Hepatocyte (in vitro differentiated cells): ENCODE measurements at regions not wholly inside any gene's neighbourhood (a gene's known extent, or its start where the extent isn't known, plus 50 kb on each side); places are given as distances from the start of the nearest gene placed in this dataset.

ENCODE experiments used
- DNase-seq: peaks from one replicate; pipeline ENCODE4 v3.0.0-alpha.2; 2016; ENCODE audit warnings: low spot score
- H2AFZ ChIP-seq: fragments of 200-600 bp; sonication (generic); 2 replicates; pipeline ENCODE4 v1.6.0; 2016; ENCODE audit warnings: antibody characterized with exemption, mild to moderate bottlenecking
- H3K27ac ChIP-seq: fragments of 200-600 bp; sonication (generic); 2 replicates; pipeline ENCODE4 v1.5.1; 2016; ENCODE audit warnings: mild to moderate bottlenecking
- H3K27me3 ChIP-seq: fragments of 200-600 bp; sonication (generic); 2 replicates; pipeline ENCODE4 v1.6.1; 2016
- H3K36me3 ChIP-seq: fragments of 200-600 bp; sonication (generic); replicated peaks from 2 replicates; pipeline ENCODE4 v1.5.1; 2016; ENCODE audit warnings: low read depth; ENCODE audit not compliant: insufficient read depth
- H3K4me1 ChIP-seq: fragments of 200-600 bp; sonication (generic); 2 replicates; pipeline ENCODE4 v1.5.1; 2016; ENCODE audit warnings: mild to moderate bottlenecking, moderate library complexity; ENCODE audit not compliant: insufficient read depth
- H3K4me2 ChIP-seq: fragments of 200-600 bp; sonication (generic); 2 replicates; pipeline ENCODE4 v1.6.0; 2016
- H3K4me3 ChIP-seq: fragments of 200-600 bp; sonication (generic); 2 replicates; pipeline ENCODE4 v1.5.1; 2016; ENCODE audit warnings: mild to moderate bottlenecking
- H3K79me2 ChIP-seq: fragments of 200-600 bp; sonication (generic); 2 replicates; pipeline ENCODE4 v1.6.0; 2017; ENCODE audit warnings: mild to moderate bottlenecking
- H3K9me2 ChIP-seq: fragments of 200-600 bp; sonication (generic); replicated peaks from 2 replicates; pipeline ENCODE4 v1.6.0; 2017; ENCODE audit warnings: mild to moderate bottlenecking; ENCODE audit not compliant: insufficient read depth
- H3K9me3 ChIP-seq: fragments of 200-600 bp; sonication (generic); 2 replicates; pipeline ENCODE4 v1.5.1; 2016; ENCODE audit warnings: low read depth, mild to moderate bottlenecking
- H4K20me1 ChIP-seq: fragments of 200-600 bp; sonication (generic); 2 replicates; pipeline ENCODE4 v1.6.0; 2016; ENCODE audit warnings: mild to moderate bottlenecking; ENCODE audit not compliant: insufficient read depth, poor library complexity, severe bottlenecking
- EZH2 ChIP-seq: fragments of 200-600 bp; sonication (generic); IDR thresholded peaks from 2 replicates; pipeline ENCODE4 v1.6.1; 2016; ENCODE audit warnings: antibody characterized with exemption, mild to moderate bottlenecking, borderline replicate concordance
- EZH2phosphoT487 ChIP-seq: fragments of 200-600 bp; sonication (generic); IDR thresholded peaks from one replicate; pipeline ENCODE4 v1.6.1; 2018; ENCODE audit warnings: antibody characterized with exemption, mild to moderate bottlenecking, low read depth, moderate library complexity; ENCODE audit not compliant: unreplicated experiment, severe bottlenecking
- WGBS: methylation state at CpG from one replicate; pipeline ENCODE4 v1.1.6; 2016; ENCODE audit warnings: low lambda C conversion rate; ENCODE audit errors: missing lambda C conversion rate; 5-methylcytosine and 5-hydroxymethylcytosine counted together
- TF ChIP-seq, protein P1 (sequence below): fragments of 200-600 bp; sonication (generic); IDR thresholded peaks from 2 replicates; pipeline ENCODE4 v1.5.1; 2016; ENCODE audit warnings: antibody characterized with exemption, mild to moderate bottlenecking; ENCODE audit not compliant: poor library complexity

DNA sequence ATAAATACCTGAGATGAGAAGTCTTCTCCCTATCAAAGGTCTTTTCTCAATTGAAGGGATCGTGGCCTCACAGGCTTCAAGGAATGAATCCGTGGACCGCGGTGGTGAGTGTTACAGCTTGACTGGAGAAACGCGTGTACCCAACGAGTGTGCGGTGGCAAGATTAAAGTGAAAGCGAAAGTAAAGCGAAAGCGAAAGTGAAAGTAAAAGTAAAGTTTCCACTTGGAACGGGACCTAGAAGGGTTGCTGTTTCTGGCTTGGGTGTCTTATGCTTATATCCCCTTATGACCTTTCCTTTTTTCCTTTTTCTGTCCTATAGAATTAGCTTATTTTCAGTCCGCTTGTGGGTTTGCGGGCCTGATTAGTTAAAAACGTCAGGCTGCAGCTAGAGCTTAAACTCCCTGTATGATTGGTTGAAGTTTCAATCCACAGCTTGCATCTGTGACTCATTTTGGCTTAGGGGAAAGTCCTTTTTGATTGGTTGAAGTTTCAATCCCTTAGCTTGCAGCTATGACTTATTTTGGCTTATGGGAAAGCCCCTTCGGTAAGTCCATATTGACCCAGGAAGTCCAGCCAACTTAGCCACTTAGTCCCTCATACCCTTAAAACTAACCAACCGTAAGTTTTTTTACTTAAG is 924.3 kb upstream of the CDH10 start:
- Histone ChIP-seq H3K36me3 (no peaks in the 10 kb centered on the region), H3K4me3 (no peak overlapping the region), H2AFZ (no peak overlapping the region), H4K20me1 (no peaks in the 10 kb centered on the region), H3K9me3 (no peaks in the 10 kb centered on the region), H3K79me2 (no peaks in the 10 kb centered on the region), H3K27me3 (no peaks in the 10 kb centered on the region), H3K4me1 (peaks cover 2% of the 10 kb centered on the region), H3K9me2 (no peaks in the 10 kb centered on the region), H3K27ac (no peak overlapping the region), H3K4me2 (no peak overlapping the region)
- no peak for DNase-seq
- TF ChIP-seq EZH2phosphoT487 (no peak), EZH2 (no peak)
- TF ChIP-seq, protein P1, sequence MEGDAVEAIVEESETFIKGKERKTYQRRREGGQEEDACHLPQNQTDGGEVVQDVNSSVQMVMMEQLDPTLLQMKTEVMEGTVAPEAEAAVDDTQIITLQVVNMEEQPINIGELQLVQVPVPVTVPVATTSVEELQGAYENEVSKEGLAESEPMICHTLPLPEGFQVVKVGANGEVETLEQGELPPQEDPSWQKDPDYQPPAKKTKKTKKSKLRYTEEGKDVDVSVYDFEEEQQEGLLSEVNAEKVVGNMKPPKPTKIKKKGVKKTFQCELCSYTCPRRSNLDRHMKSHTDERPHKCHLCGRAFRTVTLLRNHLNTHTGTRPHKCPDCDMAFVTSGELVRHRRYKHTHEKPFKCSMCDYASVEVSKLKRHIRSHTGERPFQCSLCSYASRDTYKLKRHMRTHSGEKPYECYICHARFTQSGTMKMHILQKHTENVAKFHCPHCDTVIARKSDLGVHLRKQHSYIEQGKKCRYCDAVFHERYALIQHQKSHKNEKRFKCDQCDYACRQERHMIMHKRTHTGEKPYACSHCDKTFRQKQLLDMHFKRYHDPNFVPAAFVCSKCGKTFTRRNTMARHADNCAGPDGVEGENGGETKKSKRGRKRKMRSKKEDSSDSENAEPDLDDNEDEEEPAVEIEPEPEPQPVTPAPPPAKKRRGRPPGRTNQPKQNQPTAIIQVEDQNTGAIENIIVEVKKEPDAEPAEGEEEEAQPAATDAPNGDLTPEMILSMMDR: no peak
- WGBS: 93% methylated on average over 17 of the region's 17 CpGs

DNA sequence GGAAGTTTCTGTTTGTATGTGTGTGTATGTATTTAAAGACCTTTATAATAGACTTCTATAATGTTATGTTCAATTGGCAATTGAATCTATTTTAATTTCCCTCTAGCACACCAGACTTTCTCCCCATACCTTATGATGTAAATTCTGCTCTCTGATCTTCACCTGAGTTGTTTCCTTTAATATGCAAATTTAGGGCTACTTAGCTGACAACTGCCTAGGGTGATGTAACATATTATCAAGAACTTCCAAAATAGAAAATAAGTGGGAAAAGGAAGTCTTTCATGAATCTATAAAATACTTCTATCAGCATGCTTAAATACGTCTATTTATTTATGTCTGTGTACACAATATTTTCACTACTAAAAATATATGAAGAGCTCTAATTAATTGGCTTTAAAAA is 923.5 kb upstream of the CDH10 start:
- Histone ChIP-seq H2AFZ (no peak overlapping the region), H3K36me3 (no peaks in the 10 kb centered on the region), H3K4me1 (no peaks in the 10 kb centered on the region), H3K27me3 (no peaks in the 10 kb centered on the region), H3K9me2 (no peaks in the 10 kb centered on the region), H3K27ac (no peak overlapping the region), H3K4me2 (peak overlapping the region; percentile 17), H3K9me3 (no peaks in the 10 kb centered on the region), H3K79me2 (no peaks in the 10 kb centered on the region), H4K20me1 (no peaks in the 10 kb centered on the region), H3K4me3 (no peak overlapping the region)
- no peak for DNase-seq
- 90% methylated on average over 1 of the region's 1 CpG for WGBS
- TF ChIP-seq EZH2 (no peak), EZH2phosphoT487 (no peak)
- TF ChIP-seq, protein P1: no peak

DNA sequence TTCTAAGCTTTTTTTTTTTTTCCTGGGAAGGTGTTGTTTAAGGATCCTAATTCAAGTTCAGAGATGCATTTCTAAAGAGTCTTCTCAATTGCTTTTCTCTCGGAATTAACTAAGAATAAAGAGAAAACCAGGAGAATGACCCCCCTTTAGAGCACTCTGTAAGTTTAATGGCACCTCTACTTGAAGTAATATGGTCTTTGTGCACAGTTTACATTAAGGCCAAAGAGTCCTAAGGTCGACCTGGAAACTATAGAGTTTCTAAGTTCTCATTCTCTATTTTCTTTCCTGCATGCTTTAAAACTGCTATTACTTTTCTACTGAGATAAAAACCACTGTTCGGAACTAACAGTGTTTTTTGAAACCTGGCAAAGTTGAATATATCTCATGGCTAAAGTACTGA is 923.1 kb upstream of the CDH10 start:
- Histone ChIP-seq H3K4me3 (no peak overlapping the region), H3K27me3 (no peaks in the 10 kb centered on the region), H3K36me3 (no peaks in the 10 kb centered on the region), H3K79me2 (no peaks in the 10 kb centered on the region), H3K4me1 (no peaks in the 10 kb centered on the region), H3K4me2 (peak overlapping the region; percentile 17), H3K27ac (no peak overlapping the region), H2AFZ (no peak overlapping the region), H3K9me2 (no peaks in the 10 kb centered on the region), H3K9me3 (no peaks in the 10 kb centered on the region), H4K20me1 (no peaks in the 10 kb centered on the region)
- 51% methylated on average over 3 of the region's 3 CpGs for WGBS
- TF ChIP-seq EZH2 (no peak), EZH2phosphoT487 (no peak)
- TF ChIP-seq, protein P1: no peak
- DNase-seq: no peak

DNA sequence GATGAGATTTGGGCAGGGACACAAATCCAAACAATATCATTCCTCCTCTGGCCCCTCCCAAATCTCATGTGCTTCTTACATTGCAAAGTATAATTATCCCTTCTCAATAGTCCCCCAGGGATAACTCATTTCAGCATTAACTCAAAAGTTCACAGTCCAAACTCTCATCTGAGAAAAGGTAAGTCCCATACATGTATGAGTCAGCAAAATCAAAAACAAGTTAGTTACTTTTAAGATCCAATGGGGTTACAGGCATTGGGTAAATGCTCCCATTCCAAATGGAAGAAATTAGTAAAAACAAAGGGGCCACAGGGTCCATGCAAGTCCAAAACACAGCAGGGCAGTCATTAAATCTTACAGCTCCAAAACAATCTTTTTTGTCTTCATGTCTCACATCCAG is 917.9 kb upstream of the CDH10 start:
- no peak overlapping the region for H3K27ac ChIP-seq
- no peaks in the 10 kb centered on the region for H3K4me1 ChIP-seq
- H3K36me3 ChIP-seq: no peaks in the 10 kb centered on the region
- H3K79me2 ChIP-seq: no peaks in the 10 kb centered on the region
- no peak overlapping the region for H3K4me3 ChIP-seq
- H3K9me2 ChIP-seq: no peaks in the 10 kb centered on the region
- no peaks in the 10 kb centered on the region for H3K9me3 ChIP-seq
- no peak for TF ChIP-seq EZH2phosphoT487
- no peak for TF ChIP-seq EZH2
- TF ChIP-seq, protein P1: no peak
- no peak overlapping the region for H2AFZ ChIP-seq
- H3K4me2 ChIP-seq: no peak overlapping the region
- no peaks in the 10 kb centered on the region for H4K20me1 ChIP-seq
- DNase-seq: no peak
- no peaks in the 10 kb centered on the region for H3K27me3 ChIP-seq
